Panc1 (cell line): ENCODE measurements at regions not wholly inside any gene's neighbourhood (a gene's known extent, or its start where the extent isn't known, plus 50 kb on each side); places are given as distances from the start of the nearest gene placed in this dataset.

ENCODE experiments used
- ATAC-seq: fragments of 200-7000 bp; cut with Tn5 transposase; 2 replicates; pipeline ENCODE4 v1.9.1; 2020; ENCODE audit warnings: mild to moderate bottlenecking, moderate library complexity
- BruUV-seq: library from RNA; stranded (reverse); fragments of 400-500 nt; replicated peaks from 2 replicates; lab custom pipeline; 2021; lab: Mats Ljungman, UMichigan
- CTCF ChIA-PET: fragments of 300-600 bp; sonication (Branson Sonifier 250); formaldehyde crosslinking; loops from one replicate; lab custom pipeline; 2022; ENCODE audit warnings: antibody characterized with exemption; lab: Charles Lee
- POLR2A ChIA-PET: fragments of 300-600 bp; sonication (Branson Sonifier 250); formaldehyde crosslinking; loops from one replicate; lab custom pipeline; 2022; ENCODE audit warnings: antibody characterized with exemption; lab: Charles Lee
- DNase-seq: peaks from one replicate; pipeline ENCODE4 v3.0.0-alpha.2; 2010; ENCODE audit warnings: low read depth, low spot score
- H3K27ac ChIP-seq: 2 replicates; pipeline ENCODE4 v1.5.1; 2011; ENCODE audit warnings: mild to moderate bottlenecking, low read length, inconsistent platforms
- H3K27me3 ChIP-seq: fragments of 200-500 bp; sonication (Bioruptor generic); 2 replicates; pipeline ENCODE4 v1.6.0; 2014; ENCODE audit warnings: low read length, inconsistent platforms; ENCODE audit not compliant: control insufficient read depth, insufficient read depth
- H3K36me3 ChIP-seq: fragments of 200-500 bp; sonication (Bioruptor generic); 2 replicates; pipeline ENCODE4 v1.5.1; 2014; ENCODE audit warnings: inconsistent platforms, mild to moderate bottlenecking, low read length, moderate library complexity; ENCODE audit not compliant: control insufficient read depth, insufficient read depth
- H3K4me1 ChIP-seq: 2 replicates; pipeline ENCODE4 v1.5.1; 2011; ENCODE audit warnings: inconsistent platforms, mild to moderate bottlenecking, low read length, moderate library complexity; ENCODE audit not compliant: control insufficient read depth, insufficient read depth
- H3K4me3 ChIP-seq, 2 experiments: 2 replicates each; pipeline ENCODE4 v1.5.1; 2011 to 2012; ENCODE audit warnings: low read depth in 2 of 2, low read length in 2 of 2, mild to moderate bottlenecking in 2 of 2, inconsistent platforms in 1 of 2, moderate library complexity in 1 of 2
- H3K9me3 ChIP-seq: fragments of 200-500 bp; sonication (Bioruptor generic); 2 replicates; pipeline ENCODE4 v1.5.1; 2014; ENCODE audit warnings: low read depth, mild to moderate bottlenecking, inconsistent platforms, low read length, moderate library complexity; ENCODE audit not compliant: control insufficient read depth, insufficient read depth
- CTCF ChIP-seq: fragments of 450-650 bp; IDR thresholded peaks from 2 replicates; pipeline ENCODE4 v1.5.1; 2017; ENCODE audit warnings: mild to moderate bottlenecking
- POLR2AphosphoS5 ChIP-seq: IDR thresholded peaks from 2 replicates; pipeline ENCODE4 v1.6.1; 2012; ENCODE audit warnings: mild to moderate bottlenecking, low read depth, low read length, moderate library complexity
- REST ChIP-seq, 2 experiments: IDR thresholded peaks; 2 replicates each; pipeline ENCODE4 v1.6.1; 2011 to 2012; ENCODE audit warnings: low read depth in 2 of 2, control low read depth in 1 of 2, low read length in 1 of 2, mild to moderate bottlenecking in 1 of 2, moderate library complexity in 1 of 2; ENCODE audit not compliant: insufficient read depth in 1 of 2
- SIN3A ChIP-seq: IDR thresholded peaks from 2 replicates; pipeline ENCODE4 v1.6.1; 2012; ENCODE audit warnings: low read depth, mild to moderate bottlenecking, low read length, moderate library complexity, borderline replicate concordance; ENCODE audit not compliant: insufficient read depth
- TCF7L2 ChIP-seq: IDR thresholded peaks from 2 replicates; pipeline ENCODE4 v1.6.1; 2011; ENCODE audit warnings: mild to moderate bottlenecking, low read depth, low read length, inconsistent platforms
- in situ Hi-C: cut with HindIII; loops from 2 replicates; pipeline ENCODE4 v1.10.0; 2016; ENCODE audit warnings: low sequenced_read_pairs, low pct_unique_long_range_greater_than_20kb
- intact Hi-C: fragments of 100-400 bp; cut with micrococcal nuclease; formaldehyde crosslinking; loops from one replicate; pipeline ENCODE4 v1.10.0; 2022; ENCODE audit not compliant: unreplicated experiment

- Histone ChIP-seq H3K4me3 (no peak overlapping the region), H3K27ac (no peak overlapping the region), H3K27me3 (no peaks in the 10 kb centered on the region), H3K36me3 (no peaks in the 10 kb centered on the region), H3K9me3 (no peaks in the 10 kb centered on the region), H3K4me1 (no peaks in the 10 kb centered on the region)
- intact Hi-C loops = no loop called here
- no peak for DNase-seq
- BruUV-seq = no TSS peak
- in situ Hi-C loops = no loop called here
- no peak for TF ChIP-seq REST (IDR thresholded peaks at IDR 0.05; ENCODE audit: insufficient read depth in 1 of 2, low read depth in 2 of 2, low read length in 1 of 2)
- no peak for TF ChIP-seq POLR2AphosphoS5
- no peak for TF ChIP-seq SIN3A
- no peak for TF ChIP-seq TCF7L2
- no peak for TF ChIP-seq CTCF
- ChIA-PET CTCF (no interaction called here), POLR2A (no interaction called here)
- no peak for ATAC-seq
Measured at GRCh38 chr20:57904314-57905105, 194.7 kb upstream of the PMEPA1 start.

- ChIA-PET POLR2A (no interaction called here), CTCF (no interaction called here)
- no peak overlapping the region for H3K27ac ChIP-seq
- intact Hi-C loops = no loop called here
- no peaks in the 10 kb centered on the region for H3K4me1 ChIP-seq
- ATAC-seq = no peak; the same call in 1 of the 2 replicates
- no peaks in the 10 kb centered on the region for H3K27me3 ChIP-seq
- no peak overlapping the region for H3K4me3 ChIP-seq
- TF ChIP-seq CTCF (no peak), REST (IDR thresholded peaks at IDR 0.05; ENCODE audit: insufficient read depth in 1 of 2, low read depth in 2 of 2, low read length in 1 of 2) (no peak), POLR2AphosphoS5 (no peak)
- in situ Hi-C loops = no loop called here
- BruUV-seq = no TSS peak
- no peaks in the 10 kb centered on the region for H3K36me3 ChIP-seq
- no peak for DNase-seq
- no peaks in the 10 kb centered on the region for H3K9me3 ChIP-seq
Measured at GRCh38 chr20:57902473-57902872, 192.7 kb upstream of the PMEPA1 start.
